Keratinocyte (primary cell): ENCODE measurements at regions not wholly inside any gene's neighbourhood (a gene's known extent, or its start where the extent isn't known, plus 50 kb on each side); places are given as distances from the start of the nearest gene placed in this dataset.

Experiments
- DNase-seq: peaks from one replicate; pipeline ENCODE4 v3.0.0-alpha.2; 2011; ENCODE audit warnings: low read depth, missing footprints, low spot score
- FAIRE-seq: peaks from 2 replicates; lab custom pipeline; 2011; peaks lifted over from hg19 to GRCh38; lab: Jason Lieb, UNC
- H2AFZ ChIP-seq: 2 replicates; pipeline ENCODE4 v1.6.0; 2012; ENCODE audit warnings: low read length, control low read depth, inconsistent platforms; ENCODE audit not compliant: control insufficient read depth
- H3K27ac ChIP-seq: 2 replicates; pipeline ENCODE4 v1.5.1; 2011; ENCODE audit warnings: low read length; ENCODE audit not compliant: control insufficient read depth, insufficient read depth
- H3K27me3 ChIP-seq: 3 replicates; pipeline ENCODE4 v1.6.0; 2011; ENCODE audit warnings: low read length; ENCODE audit not compliant: control insufficient read depth, insufficient read depth; ENCODE audit errors: extremely low read depth
- H3K36me3 ChIP-seq, 2 experiments: 2 replicates in 1 of 2; 3 replicates in 1 of 2; pipeline ENCODE4 v1.5.1; 2011; ENCODE audit warnings: low read length in 2 of 2, mild to moderate bottlenecking in 1 of 2; ENCODE audit not compliant: control insufficient read depth in 2 of 2, insufficient read depth in 2 of 2; ENCODE audit errors: extremely low read depth in 1 of 2
- H3K4me1 ChIP-seq: 3 replicates; pipeline ENCODE4 v1.5.1; 2011; ENCODE audit warnings: low read length; ENCODE audit not compliant: control insufficient read depth, insufficient read depth; ENCODE audit errors: extremely low read depth
- H3K4me2 ChIP-seq: 3 replicates; pipeline ENCODE4 v1.6.0; 2011; ENCODE audit warnings: low read depth, low read length; ENCODE audit not compliant: control insufficient read depth, insufficient read depth; ENCODE audit errors: extremely low read depth
- H3K4me3 ChIP-seq, 3 experiments: fragments of 200-600 bp in 1 of 3; sonication (generic) in 1 of 3; 2 replicates in 2 of 3; 3 replicates in 1 of 3; pipeline ENCODE4 v1.5.1; 2011 to 2016; ENCODE audit warnings: low read length in 3 of 3, mild to moderate bottlenecking in 3 of 3, control low read depth in 2 of 3, inconsistent platforms in 1 of 3, low read depth in 1 of 3, mixed read lengths in 1 of 3, mixed run types in 1 of 3, moderate library complexity in 1 of 3; ENCODE audit not compliant: control insufficient read depth in 2 of 3, insufficient read depth in 2 of 3; ENCODE audit errors: extremely low read depth in 1 of 3
- H3K79me2 ChIP-seq: 2 replicates; pipeline ENCODE4 v1.6.0; 2012; ENCODE audit warnings: low read length; ENCODE audit not compliant: control insufficient read depth, insufficient read depth
- H3K9ac ChIP-seq: 3 replicates; pipeline ENCODE4 v1.6.0; 2011; ENCODE audit warnings: low read length; ENCODE audit not compliant: control insufficient read depth, insufficient read depth; ENCODE audit errors: extremely low read depth
- H3K9me1 ChIP-seq: 3 replicates; pipeline ENCODE4 v1.6.0; 2011; ENCODE audit warnings: low read length; ENCODE audit not compliant: control insufficient read depth, insufficient read depth; ENCODE audit errors: extremely low read depth
- H3K9me3 ChIP-seq: 2 replicates; pipeline ENCODE4 v1.5.1; 2012; ENCODE audit warnings: low read depth, low read length; ENCODE audit not compliant: control insufficient read depth
- H4K20me1 ChIP-seq: 3 replicates; pipeline ENCODE4 v1.6.0; 2011; ENCODE audit warnings: low read length; ENCODE audit not compliant: control insufficient read depth, insufficient read depth; ENCODE audit errors: extremely low read depth
- CTCF ChIP-seq, 3 experiments: IDR thresholded peaks in 1 of 3; conservative IDR thresholded peaks in 1 of 3; optimal IDR thresholded peaks in 1 of 3; 2 replicates in 2 of 3; 3 replicates in 1 of 3; pipeline versions ENCODE3 to v1.5.1; 2011; ENCODE audit warnings: low read length in 3 of 3, mild to moderate bottlenecking in 3 of 3, moderate library complexity in 2 of 3, control low read depth in 1 of 3, inconsistent platforms in 1 of 3; ENCODE audit not compliant: insufficient read depth in 2 of 3; ENCODE audit errors: extremely low read depth in 1 of 3
- EZH2 ChIP-seq: IDR thresholded peaks from one replicate; pipeline ENCODE4 v1.6.1; 2012; ENCODE audit warnings: inconsistent platforms, mild to moderate bottlenecking, low read length, moderate library complexity
- dilution Hi-C: fragments of 300-500 bp; cut with MboI; formaldehyde crosslinking; loops from one replicate; pipeline ENCODE4 v1.7.0; 2020; ENCODE audit warnings: low sequenced_read_pairs; ENCODE audit not compliant: extremely low pct_ligation_motif_present

- dilution Hi-C loops = no loop called here
- Histone ChIP-seq H3K4me2 (peak overlapping the region; percentile 49), H3K79me2 (no peaks in the 10 kb centered on the region), H3K27ac (peak overlapping the region; percentile 64), H3K36me3 (no peaks in the 10 kb centered on the region), H3K9me1 (no peaks in the 10 kb centered on the region), H3K9ac (no peak overlapping the region), H2AFZ (no peak overlapping the region), H3K9me3 (no peaks in the 10 kb centered on the region), H4K20me1 (no peaks in the 10 kb centered on the region), H3K27me3 (no peaks in the 10 kb centered on the region), H3K4me3 (no peak overlapping the region), H3K4me1 (peaks cover 18% of the 10 kb centered on the region)
- TF ChIP-seq EZH2 (no peak), CTCF (optimal IDR thresholded peaks at IDR 0.05 in 1 of 3, IDR thresholded peaks at IDR 0.05 in 1 of 3, conservative IDR thresholded peaks at IDR 0.05 in 1 of 3; ENCODE audit: extremely low read depth in 1 of 3, insufficient read depth in 2 of 3, low read length in 3 of 3) (no peak)
- peak; percentile 72 for DNase-seq
- FAIRE-seq = no peak
Observed at GRCh38 chr6:157770946-157771345, 52.1 kb upstream of the SNX9 start.

- H3K27me3 ChIP-seq = no peaks in the 10 kb centered on the region
- H3K36me3 ChIP-seq = no peaks in the 10 kb centered on the region
- dilution Hi-C loops = no loop called here
- H3K9me1 ChIP-seq = no peaks in the 10 kb centered on the region
- no peak overlapping the region for H3K9ac ChIP-seq
- H2AFZ ChIP-seq = no peak overlapping the region
- no peak overlapping the region for H3K4me2 ChIP-seq
- no peaks in the 10 kb centered on the region for H4K20me1 ChIP-seq
- no peak for FAIRE-seq
- H3K27ac ChIP-seq = no peak overlapping the region
- no peaks in the 10 kb centered on the region for H3K79me2 ChIP-seq
- DNase-seq = no peak
- H3K4me3 ChIP-seq = no peak overlapping the region
- peaks cover 18% of the 10 kb centered on the region for H3K4me1 ChIP-seq
- TF ChIP-seq EZH2 (no peak), CTCF (optimal IDR thresholded peaks at IDR 0.05 in 1 of 3, IDR thresholded peaks at IDR 0.05 in 1 of 3, conservative IDR thresholded peaks at IDR 0.05 in 1 of 3; ENCODE audit: extremely low read depth in 1 of 3, insufficient read depth in 2 of 3, low read length in 3 of 3) (no peak)
- H3K9me3 ChIP-seq = no peaks in the 10 kb centered on the region
Observed at GRCh38 chr6:157772820-157773219, 50.2 kb upstream of the SNX9 start.
